CD4-positive, alpha-beta T cell treated with Interleukin-17A for 1 hour (primary cell): ENCODE measurements at regions not wholly inside any gene's neighbourhood (a gene's known extent, or its start where the extent isn't known, plus 50 kb on each side); places are given as distances from the start of the nearest gene placed in this dataset.

Source experiments
- DNase-seq: peaks from one replicate; pipeline ENCODE4 v3.0.0-alpha.2; 2020

DNA sequence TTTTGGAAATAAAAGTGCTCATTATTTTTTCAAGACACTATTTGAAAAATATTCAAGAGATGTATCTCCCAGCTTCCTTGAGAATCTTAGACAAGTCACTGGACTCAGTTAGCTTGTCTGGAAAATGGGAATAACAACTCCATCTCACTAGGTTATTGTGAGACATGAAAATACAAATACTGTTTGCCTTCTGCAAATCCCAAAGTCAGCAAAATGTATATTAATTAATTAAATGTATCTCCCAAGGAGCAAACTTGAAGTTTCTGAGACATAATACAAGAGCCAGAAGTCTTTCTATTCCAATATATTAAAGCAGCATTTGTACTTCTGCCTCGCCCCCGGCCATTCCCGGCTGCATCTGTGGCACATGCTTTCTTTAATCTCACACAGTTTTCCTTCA is 54.6 kb upstream of the ID4 start:
- DNase-seq, result no peak
